Sigmoid colon (tissue), 6 donors: ENCODE measurements at regions not wholly inside any gene's neighbourhood (a gene's known extent, or its start where the extent isn't known, plus 50 kb on each side); places are given as distances from the start of the nearest gene placed in this dataset.

ENCODE experiments used
- DNase-seq: peaks from one replicate; pipeline ENCODE4 v3.0.0-alpha.2; 2019
- H3K27ac ChIP-seq, 4 donors: fragments of 200-600 bp; sonication (generic); one replicate each; pipeline ENCODE4 v1.5.1; 2016 to 2019; ENCODE audit warnings: mild to moderate bottlenecking in 1 of 4
- H3K27me3 ChIP-seq, 3 donors: fragments of 200-600 bp; sonication (generic); one replicate each; pipeline ENCODE4 v1.5.1; 2019; ENCODE audit warnings: mild to moderate bottlenecking in 1 of 3
- H3K36me3 ChIP-seq, 4 donors: fragments of 200-600 bp; sonication (generic); one replicate each; pipeline ENCODE4 v1.5.1; 2016 to 2019
- H3K4me1 ChIP-seq, 4 donors: fragments of 200-600 bp; sonication (generic); one replicate each; pipeline ENCODE4 v1.5.1; 2017 to 2019
- H3K4me3 ChIP-seq, 4 donors: fragments of 200-600 bp; sonication (generic); one replicate each; pipeline ENCODE4 v1.5.1; 2017 to 2019; ENCODE audit warnings: mild to moderate bottlenecking in 2 of 4, moderate library complexity in 1 of 4
- H3K9me3 ChIP-seq, 4 donors: fragments of 200-600 bp in 3 of 4; sonication (generic) in 3 of 4; one replicate each; pipeline versions ENCODE4 v1.5.1 to v1.6.1; 2013 to 2019
- EP300 ChIP-seq, 4 donors: sonication (generic); formaldehyde crosslinking; IDR thresholded peaks; one replicate each; pipeline ENCODE4 v1.6.1; 2017; ENCODE audit warnings: antibody characterized with exemption in 4 of 4
- POLR2A ChIP-seq, 2 donors: fragments of 450-650 bp; IDR thresholded peaks; one replicate each; pipeline ENCODE4 v1.6.1; 2016; ENCODE audit warnings: antibody characterized with exemption in 2 of 2, mild to moderate bottlenecking in 2 of 2, moderate library complexity in 2 of 2
- POLR2AphosphoS5 ChIP-seq, 4 donors: sonication (generic); formaldehyde crosslinking; IDR thresholded peaks; one replicate each; pipeline ENCODE4 v1.6.1; 2017; ENCODE audit warnings: antibody characterized with exemption in 4 of 4
- WGBS, 2 donors: extraction: QIAGEN DNeasy Blood & Tissue Kit; methylation state at CpG; one replicate each; pipeline ENCODE4 v1.1.7; 2013; 5-methylcytosine and 5-hydroxymethylcytosine counted together
- intact Hi-C: fragments of 100-400 bp; cut with DNase I; formaldehyde crosslinking; loops from one replicate; pipeline ENCODE4 v1.15.1; 2023
- TF ChIP-seq, protein P1 (sequence below), 4 experiments: fragments of 450-650 bp in 3 of 4; fragments of 200-600 bp in 1 of 4; IDR thresholded peaks; one replicate each; pipeline ENCODE4 v1.5.1; 2016 to 2019; ENCODE audit warnings: antibody characterized with exemption in 4 of 4, mild to moderate bottlenecking in 3 of 4, moderate library complexity in 2 of 4
- donor health status: healthy with polysubstance abuse.
- donor health status: healthy.

GRCh38 chr2:152227969-152228592 is 52.5 kb upstream of the STAM2 start:
- H3K4me3 ChIP-seq = no peak overlapping the region
- peaks cover 0 to 23% (median 18%) of the 10 kb centered on the region in 4 donors for H3K4me1 ChIP-seq
- H3K27ac ChIP-seq = peak overlapping the region in 3 of 4 donors; percentile 10 to 43 (median 35)
- intact Hi-C loops = no loop called here
- no peaks in the 10 kb centered on the region for H3K9me3 ChIP-seq
- no peaks in the 10 kb centered on the region for H3K27me3 ChIP-seq
- no peak for DNase-seq
- WGBS, 2 donors = 77 to 85% methylated on average over 3 of the region's 3 CpGs
- H3K36me3 ChIP-seq = no peaks in the 10 kb centered on the region
- TF ChIP-seq EP300 (IDR thresholded peaks at IDR 0.05) = no peak
- TF ChIP-seq POLR2AphosphoS5 (IDR thresholded peaks at IDR 0.05) = no peak
- TF ChIP-seq, protein P1, sequence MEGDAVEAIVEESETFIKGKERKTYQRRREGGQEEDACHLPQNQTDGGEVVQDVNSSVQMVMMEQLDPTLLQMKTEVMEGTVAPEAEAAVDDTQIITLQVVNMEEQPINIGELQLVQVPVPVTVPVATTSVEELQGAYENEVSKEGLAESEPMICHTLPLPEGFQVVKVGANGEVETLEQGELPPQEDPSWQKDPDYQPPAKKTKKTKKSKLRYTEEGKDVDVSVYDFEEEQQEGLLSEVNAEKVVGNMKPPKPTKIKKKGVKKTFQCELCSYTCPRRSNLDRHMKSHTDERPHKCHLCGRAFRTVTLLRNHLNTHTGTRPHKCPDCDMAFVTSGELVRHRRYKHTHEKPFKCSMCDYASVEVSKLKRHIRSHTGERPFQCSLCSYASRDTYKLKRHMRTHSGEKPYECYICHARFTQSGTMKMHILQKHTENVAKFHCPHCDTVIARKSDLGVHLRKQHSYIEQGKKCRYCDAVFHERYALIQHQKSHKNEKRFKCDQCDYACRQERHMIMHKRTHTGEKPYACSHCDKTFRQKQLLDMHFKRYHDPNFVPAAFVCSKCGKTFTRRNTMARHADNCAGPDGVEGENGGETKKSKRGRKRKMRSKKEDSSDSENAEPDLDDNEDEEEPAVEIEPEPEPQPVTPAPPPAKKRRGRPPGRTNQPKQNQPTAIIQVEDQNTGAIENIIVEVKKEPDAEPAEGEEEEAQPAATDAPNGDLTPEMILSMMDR (IDR thresholded peaks at IDR 0.05) = no peak
- no peak for TF ChIP-seq POLR2A (IDR thresholded peaks at IDR 0.05)

DNA sequence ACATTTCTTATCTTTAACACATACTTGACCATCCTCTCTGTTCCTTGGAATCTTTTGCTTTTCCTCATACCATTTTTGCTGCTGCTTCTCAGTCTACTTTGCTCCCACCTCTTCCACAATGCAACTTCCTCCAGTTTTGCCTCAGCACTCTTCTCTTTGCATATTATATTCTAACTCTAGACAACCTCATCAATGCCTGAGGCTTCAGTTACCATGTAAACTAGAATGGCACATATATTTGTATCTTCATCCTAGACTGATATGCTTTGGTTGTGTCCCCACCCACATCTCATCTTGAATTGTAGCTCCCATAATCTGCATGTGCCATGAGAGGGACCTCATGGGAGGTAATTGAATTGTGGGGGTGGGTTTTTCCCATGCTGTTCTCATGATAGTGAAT is 55.9 kb upstream of the STAM2 start:
- DNase-seq = no peak
- intact Hi-C loops = no loop called here
- Histone ChIP-seq H3K36me3 (no peaks in the 10 kb centered on the region), H3K27me3 (no peaks in the 10 kb centered on the region), H3K9me3 (no peaks in the 10 kb centered on the region), H3K4me3 (no peak overlapping the region), H3K27ac (no peak overlapping the region), H3K4me1 (peaks cover 0 to 9% (median 4%) of the 10 kb centered on the region in 4 donors)
- TF ChIP-seq EP300 (IDR thresholded peaks at IDR 0.05) = no peak
- TF ChIP-seq, protein P1 (IDR thresholded peaks at IDR 0.05) = no peak
- TF ChIP-seq POLR2AphosphoS5 (IDR thresholded peaks at IDR 0.05) = no peak
- no peak for TF ChIP-seq POLR2A (IDR thresholded peaks at IDR 0.05)

- Histone ChIP-seq H3K27me3 (no peaks in the 10 kb centered on the region), H3K4me1 (no peaks in the 10 kb centered on the region), H3K4me3 (no peak overlapping the region), H3K36me3 (no peaks in the 10 kb centered on the region), H3K9me3 (no peaks in the 10 kb centered on the region), H3K27ac (no peak overlapping the region)
- DNase-seq = no peak
- TF ChIP-seq, protein P1 (IDR thresholded peaks at IDR 0.05) = no peak
- TF ChIP-seq POLR2A (IDR thresholded peaks at IDR 0.05) (no peak), EP300 (IDR thresholded peaks at IDR 0.05) (no peak), POLR2AphosphoS5 (IDR thresholded peaks at IDR 0.05) (no peak)
- intact Hi-C loops = no loop called here
Measured at GRCh38 chr2:152234277-152234676, 58.7 kb upstream of the STAM2 start.

DNA sequence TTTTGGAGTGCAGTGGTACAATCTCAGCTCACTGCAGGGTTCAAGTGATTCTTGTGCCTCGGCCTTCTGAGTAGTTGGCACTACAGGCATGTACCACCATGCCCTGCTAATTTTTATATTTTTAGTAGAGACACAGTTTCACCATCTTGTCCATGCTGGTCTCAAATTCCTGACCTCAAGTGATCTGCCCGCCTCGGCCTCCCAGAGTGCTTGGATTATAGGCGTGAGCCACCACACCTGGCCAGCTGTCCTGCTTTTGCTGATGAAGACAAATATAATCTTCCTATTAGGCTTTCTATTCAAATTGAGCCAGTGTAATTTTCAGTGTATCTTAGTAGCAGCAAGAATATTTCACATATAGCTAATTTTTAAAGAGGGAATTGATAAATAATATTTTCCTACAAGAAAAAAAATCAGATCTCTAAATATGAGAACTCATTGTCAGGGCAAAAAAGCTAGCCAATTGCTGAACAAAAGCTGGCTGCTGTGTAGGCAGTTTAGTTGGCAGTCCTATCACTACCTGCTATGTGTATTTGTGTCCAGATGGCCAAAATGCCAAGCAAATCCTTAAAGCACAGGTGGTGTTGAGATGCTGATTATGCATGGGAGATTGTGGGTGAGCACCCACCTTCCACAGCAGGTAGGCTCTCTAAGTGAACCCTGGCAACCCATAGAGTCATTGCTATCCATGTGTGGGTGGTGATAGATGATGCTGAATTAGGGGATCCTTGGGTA is 60.8 kb upstream of the STAM2 start:
- H3K27me3 ChIP-seq = no peaks in the 10 kb centered on the region
- TF ChIP-seq EP300 (IDR thresholded peaks at IDR 0.05) = no peak
- TF ChIP-seq, protein P1 (IDR thresholded peaks at IDR 0.05) = no peak
- TF ChIP-seq POLR2A (IDR thresholded peaks at IDR 0.05) = no peak
- no peak for TF ChIP-seq POLR2AphosphoS5 (IDR thresholded peaks at IDR 0.05)
- DNase-seq = no peak
- intact Hi-C loops = no loop called here
- H3K36me3 ChIP-seq = no peaks in the 10 kb centered on the region
- peaks cover 0 to 3% (median under 1%) of the 10 kb centered on the region in 4 donors for H3K9me3 ChIP-seq
- whole genome bisulfite sequencing, 2 donors = 93 to 94% methylated on average over 4 of the region's 4 CpGs
- no peak overlapping the region for H3K4me3 ChIP-seq
- H3K4me1 ChIP-seq = no peaks in the 10 kb centered on the region
- no peak overlapping the region for H3K27ac ChIP-seq
